Activated CD4-positive, alpha-beta T cell treated with anti-CD3 and anti-CD28 coated beads, Interleukin-2, amount 50 U/mL, for 4 hours (primary cell): ENCODE measurements at regions not wholly inside any gene's neighbourhood (a gene's known extent, or its start where the extent isn't known, plus 50 kb on each side); places are given as distances from the start of the nearest gene placed in this dataset.

ENCODE experiments used
- DNase-seq, 2 experiments: peaks; one replicate each; pipeline ENCODE4 v3.0.0-alpha.2; 2020

GRCh38 chr3:46146548-46146947 is 61.6 kb downstream of the CCR1 start:
- DNase-seq: no peak

- no peak for DNase-seq
These were observed 62.1 kb downstream of the CCR1 start for GRCh38 chr3:46146021-46146420.

GRCh38 chr3:46145147-46145546 is 63.0 kb downstream of the CCR1 start:
- no peak for DNase-seq

GRCh38 chr3:46143951-46144473 is 64.1 kb downstream of the CCR1 start:
- DNase-seq: no peak

GRCh38 chr3:46141813-46142212 is 66.3 kb downstream of the CCR1 start:
- DNase-seq: no peak

- DNase-seq: no peak
These were observed 69.5 kb downstream of the CCR1 start for GRCh38 chr3:46138581-46138980.

GRCh38 chr3:46135475-46135874 is 72.6 kb downstream of the CCR1 start:
- no peak for DNase-seq

GRCh38 chr3:46133285-46133684 is 74.8 kb downstream of the CCR1 start:
- no peak for DNase-seq

- no peak for DNase-seq
These were observed 75.5 kb downstream of the CCR1 start for GRCh38 chr3:46132565-46132964.

GRCh38 chr3:46131884-46132450 is 76.1 kb downstream of the CCR1 start:
- DNase-seq: no peak

- DNase-seq: no peak
These were observed 77.3 kb downstream of the CCR1 start for GRCh38 chr3:46130631-46131310.

GRCh38 chr3:46129588-46130272 is 78.4 kb downstream of the CCR1 start:
- DNase-seq: no peak

- DNase-seq: no peak
These were observed 80.6 kb downstream of the CCR1 start for GRCh38 chr3:46127503-46127902.

- DNase-seq: no peak
These were observed 83.6 kb downstream of the CCR1 start for GRCh38 chr3:46124216-46125177.

GRCh38 chr3:46123646-46124045 is 84.5 kb downstream of the CCR1 start:
- no peak for DNase-seq

GRCh38 chr3:46122091-46122490 is 86.0 kb downstream of the CCR1 start:
- DNase-seq: no peak

GRCh38 chr3:46120983-46121382 is 87.1 kb downstream of the CCR1 start:
- no peak for DNase-seq

GRCh38 chr3:46119709-46120498 is 88.2 kb downstream of the CCR1 start:
- no peak for DNase-seq

- DNase-seq: no peak
These were observed 88.9 kb downstream of the CCR1 start for GRCh38 chr3:46119253-46119652.

- DNase-seq: no peak
These were observed 89.7 kb upstream of the XCR1 start for GRCh38 chr3:46116996-46117395.

GRCh38 chr3:46114323-46114988 is 87.2 kb upstream of the XCR1 start:
- no peak for DNase-seq

- DNase-seq: no peak
These were observed 86.3 kb upstream of the XCR1 start for GRCh38 chr3:46113608-46114007.
